IMR-90 (cell line): ENCODE measurements at regions not wholly inside any gene's neighbourhood (a gene's known extent, or its start where the extent isn't known, plus 50 kb on each side); places are given as distances from the start of the nearest gene placed in this dataset.

Experiments used
- ATAC-seq: fragments of 200-7000 bp; cut with Tn5 transposase; 2 replicates; pipeline ENCODE4 v1.9.1; 2020; ENCODE audit warnings: low read depth, mild to moderate bottlenecking, moderate library complexity
- BruUV-seq: library from RNA; stranded (reverse); fragments of 400-500 nt; replicated peaks from 2 replicates; lab custom pipeline; 2021; lab: Mats Ljungman, UMichigan
- CTCF ChIA-PET: fragments of 300-600 bp; formaldehyde crosslinking; extraction: SDS; loops from one replicate; lab custom pipeline; 2021; ENCODE audit warnings: antibody characterized with exemption; lab: Yijun Ruan, JAX
- POLR2A ChIA-PET: fragments of 300-600 bp; sonication (Branson Sonifier 250); formaldehyde crosslinking; loops from one replicate; lab custom pipeline; 2022; ENCODE audit warnings: antibody characterized with exemption; ENCODE audit not compliant: unreplicated experiment; lab: Charles Lee
- DNase-seq: peaks from one replicate; pipeline ENCODE4 v3.0.0; 2013
- H2AFZ ChIP-seq: replicated peaks from 2 replicates; pipeline ENCODE3; 2013; ENCODE audit warnings: low read length, mild to moderate bottlenecking; ENCODE audit not compliant: poor library complexity
- H2AK5ac ChIP-seq: 2 replicates; pipeline ENCODE4 v1.6.1; 2013; ENCODE audit warnings: low read depth, low read length, inconsistent platforms
- H2AK9ac ChIP-seq: replicated peaks from 2 replicates; pipeline ENCODE3; 2013; ENCODE audit warnings: mild to moderate bottlenecking, low read depth, low read length, moderate library complexity; ENCODE audit not compliant: poor library complexity
- H2BK120ac ChIP-seq: 2 replicates; pipeline ENCODE4 v1.6.1; 2013; ENCODE audit warnings: low read depth, low read length, inconsistent platforms
- H2BK15ac ChIP-seq: 3 replicates; pipeline ENCODE4 v1.6.1; 2013; ENCODE audit warnings: low read depth, low read length, inconsistent platforms
- H2BK20ac ChIP-seq: 2 replicates; pipeline ENCODE4 v1.6.1; 2013; ENCODE audit warnings: low read depth, mild to moderate bottlenecking, inconsistent platforms, low read length, moderate library complexity
- H2BK5ac ChIP-seq: 2 replicates; pipeline ENCODE4 v1.6.1; 2013; ENCODE audit warnings: mild to moderate bottlenecking, low read depth, low read length, inconsistent platforms; ENCODE audit not compliant: poor library complexity, severe bottlenecking
- H3K14ac ChIP-seq: replicated peaks from 2 replicates; pipeline ENCODE4 v1.6.1; 2013; ENCODE audit warnings: low read depth, low read length, inconsistent platforms
- H3K18ac ChIP-seq: 2 replicates; pipeline ENCODE4 v1.6.1; 2013; ENCODE audit warnings: low read depth, low read length, control low read depth
- H3K23ac ChIP-seq: 2 replicates; pipeline ENCODE4 v1.6.1; 2013; ENCODE audit warnings: low read depth, low read length, inconsistent platforms
- H3K27ac ChIP-seq: 2 replicates; pipeline ENCODE4 v1.5.1; 2013; ENCODE audit warnings: mild to moderate bottlenecking, control low read depth, low read length; ENCODE audit not compliant: insufficient read depth
- H3K27me3 ChIP-seq: 2 replicates; pipeline ENCODE4 v1.6.1; 2013; ENCODE audit warnings: low read length; ENCODE audit not compliant: control insufficient read depth, insufficient read depth
- H3K36me3 ChIP-seq: 2 replicates; pipeline ENCODE4 v1.6.1; 2013; ENCODE audit warnings: low read length, mixed read lengths; ENCODE audit not compliant: control insufficient read depth, insufficient read depth
- H3K4ac ChIP-seq: 2 replicates; pipeline ENCODE4 v1.6.1; 2013; ENCODE audit warnings: low read depth, low read length, inconsistent platforms
- H3K4me1 ChIP-seq: 2 replicates; pipeline ENCODE4 v1.6.1; 2013; ENCODE audit warnings: low read length, mixed read lengths; ENCODE audit not compliant: control insufficient read depth, insufficient read depth
- H3K4me2 ChIP-seq: 2 replicates; pipeline ENCODE4 v1.6.1; 2013; ENCODE audit warnings: low read depth, mild to moderate bottlenecking, control low read depth, low read length, moderate library complexity
- H3K4me3 ChIP-seq: 2 replicates; pipeline ENCODE4 v1.5.1; 2013; ENCODE audit warnings: low read depth, mild to moderate bottlenecking, control low read depth, low read length, moderate library complexity; ENCODE audit not compliant: insufficient read depth
- H3K56ac ChIP-seq: 2 replicates; pipeline ENCODE4 v1.6.1; 2013; ENCODE audit warnings: low read length, inconsistent platforms; ENCODE audit not compliant: insufficient read depth; ENCODE audit errors: extremely low read depth
- H3K79me1 ChIP-seq, 2 experiments: 2 replicates each; pipeline ENCODE4 v1.6.1; 2013; ENCODE audit warnings: low read length in 2 of 2, inconsistent platforms in 1 of 2, low read depth in 1 of 2
- H3K9ac ChIP-seq: 2 replicates; pipeline ENCODE4 v1.6.1; 2013; ENCODE audit warnings: low read depth, low read length, control low read depth
- H3K9me1 ChIP-seq: 2 replicates; pipeline ENCODE4 v1.6.1; 2013; ENCODE audit warnings: low read length, inconsistent platforms; ENCODE audit not compliant: insufficient read depth
- H3K9me3 ChIP-seq: 2 replicates; pipeline ENCODE4 v1.6.1; 2013; ENCODE audit warnings: low read length; ENCODE audit not compliant: control insufficient read depth, insufficient read depth
- H4K20me1 ChIP-seq: 2 replicates; pipeline ENCODE4 v1.6.1; 2013; ENCODE audit warnings: low read length, inconsistent platforms; ENCODE audit not compliant: insufficient read depth
- H4K5ac ChIP-seq: 2 replicates; pipeline ENCODE4 v1.6.1; 2013; ENCODE audit warnings: mild to moderate bottlenecking, low read depth, low read length, control low read depth
- H4K8ac ChIP-seq, 2 experiments: 2 replicates each; pipeline ENCODE4 v1.6.1; 2013; ENCODE audit warnings: low read depth in 2 of 2, low read length in 2 of 2, control low read depth in 1 of 2, inconsistent platforms in 1 of 2
- H4K91ac ChIP-seq: 2 replicates; pipeline ENCODE4 v1.6.1; 2013; ENCODE audit warnings: low read depth, low read length, inconsistent platforms; ENCODE audit not compliant: insufficient read depth
- BHLHE40 ChIP-seq: fragments of 150-350 bp; IDR thresholded peaks from 2 replicates; pipeline ENCODE4 v1.6.1; 2016; ENCODE audit warnings: mild to moderate bottlenecking, low read depth, low read length
- CEBPB ChIP-seq: IDR thresholded peaks from 2 replicates; pipeline ENCODE4 v1.6.1; 2012; ENCODE audit warnings: low read depth, low read length, improper control_type of control experiment
- CHD1 ChIP-seq: IDR thresholded peaks from 2 replicates; pipeline ENCODE4 v1.6.1; 2012; ENCODE audit warnings: low read depth, low read length, improper control_type of control experiment
- CTCF ChIP-seq: conservative IDR thresholded peaks from 2 replicates; pipeline ENCODE4 v1.5.1; 2012; ENCODE audit warnings: mild to moderate bottlenecking, low read depth, low read length, improper control_type of control experiment
- FOS ChIP-seq: fragments of 150-350 bp; IDR thresholded peaks from 2 replicates; pipeline ENCODE4 v1.6.1; 2016; ENCODE audit warnings: low read depth, low read length
- MAFK ChIP-seq: IDR thresholded peaks from 2 replicates; pipeline ENCODE4 v1.6.1; 2012; ENCODE audit warnings: low read depth, low read length, improper control_type of control experiment
- MAZ ChIP-seq: IDR thresholded peaks from 2 replicates; pipeline ENCODE4 v1.6.1; 2012; ENCODE audit warnings: low read depth, mild to moderate bottlenecking, low read length, improper control_type of control experiment, moderate library complexity, borderline replicate concordance
- MXI1 ChIP-seq: IDR thresholded peaks from 2 replicates; pipeline ENCODE4 v1.6.1; 2012; ENCODE audit warnings: low read depth, mild to moderate bottlenecking, low read length, moderate library complexity, borderline replicate concordance
- NFE2L2 ChIP-seq: fragments of 150-350 bp; IDR thresholded peaks from 2 replicates; pipeline ENCODE4 v1.6.1; 2016; ENCODE audit warnings: low read depth, mild to moderate bottlenecking, low read length
- POLR2A ChIP-seq: IDR thresholded peaks from 2 replicates; pipeline ENCODE4 v1.6.1; 2012; ENCODE audit warnings: mild to moderate bottlenecking, low read depth, low read length
- RAD21 ChIP-seq: IDR thresholded peaks from 2 replicates; pipeline ENCODE4 v1.6.1; 2012; ENCODE audit warnings: low read length, improper control_type of control experiment
- RCOR1 ChIP-seq: IDR thresholded peaks from 2 replicates; pipeline ENCODE4 v1.6.1; 2012; ENCODE audit warnings: mild to moderate bottlenecking, low read length, improper control_type of control experiment; ENCODE audit not compliant: insufficient replicate concordance
- RFX5 ChIP-seq: IDR thresholded peaks from 2 replicates; pipeline ENCODE4 v1.8.0; 2012; ENCODE audit warnings: low read depth, mild to moderate bottlenecking, low read length, moderate library complexity
- SMC3 ChIP-seq: fragments of 150-350 bp; IDR thresholded peaks from 2 replicates; pipeline ENCODE4 v1.6.1; 2016; ENCODE audit warnings: low read depth, mild to moderate bottlenecking, antibody characterized with exemption, low read length, moderate library complexity
- USF2 ChIP-seq: fragments of 150-350 bp; IDR thresholded peaks from 2 replicates; pipeline ENCODE4 v1.6.1; 2017; ENCODE audit warnings: mild to moderate bottlenecking, antibody characterized with exemption, low read length, low read depth
- WGBS, 2 experiments: methylation state at CpG; one replicate each; pipeline versions ENCODE4 v1.1.5 to v1.1.7; 2013; ENCODE audit warnings: missing lambda C conversion rate in 2 of 2; ENCODE audit not compliant: insufficient read length in 1 of 2; ENCODE audit errors: extremely low coverage in 2 of 2; 5-methylcytosine and 5-hydroxymethylcytosine counted together
- dilution Hi-C: fragments of 300-500 bp; cut with HindIII; formaldehyde crosslinking; loops from one replicate; pipeline ENCODE4 v1.14.3; 2018; ENCODE audit warnings: low sequenced_read_pairs; ENCODE audit not compliant: unreplicated experiment
- in situ Hi-C: fragments of 300-500 bp; cut with MboI; formaldehyde crosslinking; loops from 3 replicates; pipeline ENCODE4 v1.14.3; 2019; ENCODE audit warnings: low sequenced_read_pairs, inconsistent platforms, mixed read lengths
- intact Hi-C: fragments of 100-400 bp; cut with micrococcal nuclease; formaldehyde crosslinking; loops from 2 replicates; pipeline ENCODE4 v1.10.0; 2022

- Histone ChIP-seq H2AK9ac (no peak overlapping the region), H2BK15ac (no peak overlapping the region), H3K4me3 (no peak overlapping the region), H2BK120ac (no peak overlapping the region), H3K36me3 (no peaks in the 10 kb centered on the region), H2AFZ (no peak overlapping the region), H2AK5ac (no peak overlapping the region), H3K27ac (no peak overlapping the region), H3K79me1 (no peaks in the 10 kb centered on the region), H3K23ac (no peak overlapping the region), H4K8ac (no peak overlapping the region), H3K9ac (no peak overlapping the region), H3K18ac (no peak overlapping the region), H3K4me1 (no peaks in the 10 kb centered on the region), H4K91ac (no peak overlapping the region), H4K5ac (no peak overlapping the region), H2BK20ac (no peak overlapping the region), H4K20me1 (no peaks in the 10 kb centered on the region), H3K27me3 (no peaks in the 10 kb centered on the region; the same call in 1 of the 2 replicates), H3K56ac (no peak overlapping the region), H2BK5ac (no peak overlapping the region), H3K4me2 (no peak overlapping the region), H3K14ac (no peak overlapping the region), H3K9me3 (no peaks in the 10 kb centered on the region), H3K4ac (no peak overlapping the region), H3K9me1 (no peaks in the 10 kb centered on the region)
- CTCF ChIA-PET = no interaction called here
- intact Hi-C loops (no loop called here), dilution Hi-C loops (no loop called here), in situ Hi-C loops (no loop called here)
- ATAC-seq (no peak), DNase-seq (no peak)
- no TSS peak for BruUV-seq
- TF ChIP-seq POLR2A (no peak), CEBPB (no peak), CHD1 (no peak), CTCF (no peak), SMC3 (no peak), MAFK (no peak), MXI1 (no peak), FOS (no peak), BHLHE40 (no peak), NFE2L2 (no peak), RCOR1 (no peak), USF2 (no peak), RFX5 (no peak), MAZ (no peak), RAD21 (no peak)
- no CpG with 5 or more reads among the region's 6 CpGs for WGBS, 2 experiments
- POLR2A ChIA-PET = no interaction called here
These were observed 452.3 kb downstream of the ZSWIM6 start for GRCh38 chr5:61784341-61784740.
